Gastrocnemius medialis (tissue), 4 donors: ENCODE measurements at regions not wholly inside any gene's neighbourhood (a gene's known extent, or its start where the extent isn't known, plus 50 kb on each side); places are given as distances from the start of the nearest gene placed in this dataset.

Source experiments
- ATAC-seq, 2 donors: fragments of 150-250 bp; one replicate each; pipeline ENCODE4 v1.9.1; 2016
- DNase-seq, 2 donors: peaks; one replicate each; pipeline ENCODE4 v3.0.0-alpha.2; 2019
- H3K27ac ChIP-seq, 4 donors: fragments of 200-600 bp; sonication (generic); 1 replicate in 1 of 4; 2 replicates in 3 of 4; pipeline ENCODE4 v1.5.1; 2016 to 2018; ENCODE audit warnings: mild to moderate bottlenecking in 2 of 4, moderate library complexity in 1 of 4
- H3K27me3 ChIP-seq, 3 donors: fragments of 200-600 bp; sonication (generic) in 2 of 3; 1 replicate in 1 of 3; 2 replicates in 2 of 3; pipeline versions ENCODE4 v1.5.1 to v1.6.0; 2016 to 2019; ENCODE audit warnings: mild to moderate bottlenecking in 1 of 3, moderate library complexity in 1 of 3
- H3K36me3 ChIP-seq, 2 donors: fragments of 200-600 bp; sonication (generic) in 1 of 2; one replicate each; pipeline ENCODE4 v1.5.1; 2017 to 2018
- H3K4me1 ChIP-seq, 2 donors: fragments of 200-600 bp; sonication (generic) in 1 of 2; one replicate each; pipeline ENCODE4 v1.5.1; 2016 to 2017; ENCODE audit warnings: mild to moderate bottlenecking in 2 of 2
- H3K4me3 ChIP-seq, 4 donors: fragments of 200-600 bp; sonication (generic) in 3 of 4; 1 replicate in 1 of 4; 2 replicates in 3 of 4; pipeline ENCODE4 v1.5.1; 2016 to 2019; ENCODE audit warnings: mild to moderate bottlenecking in 2 of 4
- H3K9me3 ChIP-seq, 3 donors: fragments of 200-600 bp; sonication (generic) in 2 of 3; 1 replicate in 1 of 3; 2 replicates in 2 of 3; pipeline ENCODE4 v1.5.1; 2016 to 2019
- CTCF ChIP-seq, 5 experiments: fragments of 450-650 bp in 3 of 5; fragments of 200-600 bp in 2 of 5; sonication (generic) in 2 of 5; IDR thresholded peaks in 4 of 5; conservative IDR thresholded peaks in 1 of 5; 1 replicate in 4 of 5; 2 replicates in 1 of 5; pipeline ENCODE4 v1.5.1; 2016 to 2019; ENCODE audit warnings: antibody characterized with exemption in 5 of 5, mild to moderate bottlenecking in 3 of 5, moderate library complexity in 3 of 5
- POLR2A ChIP-seq, 2 donors: fragments of 450-650 bp; IDR thresholded peaks; one replicate each; pipeline ENCODE4 v1.6.1; 2017; ENCODE audit warnings: antibody characterized with exemption in 2 of 2, mild to moderate bottlenecking in 2 of 2, moderate library complexity in 2 of 2
- in situ Hi-C, 4 donors: fragments of 200-750 bp; cut with MboI; loops; one replicate each; pipeline versions ENCODE4 v1.15.0 to v1.8.0; 2017; ENCODE audit warnings: low sequenced_read_pairs in 4 of 4
- intact Hi-C: fragments of 100-400 bp; cut with DNase I; formaldehyde crosslinking; loops from one replicate; pipeline ENCODE4 v1.15.1; 2023; ENCODE audit warnings: low total_unique reads

- ATAC-seq (no peak), DNase-seq (no peak)
- no peaks in the 10 kb centered on the region for H3K9me3 ChIP-seq
- in situ Hi-C loops: no loop called here
- H3K4me3 ChIP-seq: no peak overlapping the region
- no peak overlapping the region for H3K27ac ChIP-seq
- TF ChIP-seq CTCF (IDR thresholded peaks at IDR 0.05 in 4 of 5, conservative IDR thresholded peaks at IDR 0.05 in 1 of 5): no peak
- TF ChIP-seq POLR2A (IDR thresholded peaks at IDR 0.05): no peak
- no peaks in the 10 kb centered on the region for H3K36me3 ChIP-seq
- H3K27me3 ChIP-seq: no peaks in the 10 kb centered on the region
- H3K4me1 ChIP-seq: no peaks in the 10 kb centered on the region
- intact Hi-C loops: no loop called here
Measured at GRCh38 chr14:26851793-26852192, 254.0 kb upstream of the NOVA1 start.

- Histone ChIP-seq H3K4me1 (no peaks in the 10 kb centered on the region), H3K4me3 (no peak overlapping the region), H3K36me3 (no peaks in the 10 kb centered on the region), H3K27ac (peak overlapping the region; percentile 45 to 61 (median 56)), H3K9me3 (no peaks in the 10 kb centered on the region), H3K27me3 (no peaks in the 10 kb centered on the region)
- peak; percentile 56 to 62 for ATAC-seq
- DNase-seq: no peak
- in situ Hi-C loops (no loop called here), intact Hi-C loops (no loop called here)
- no peak for TF ChIP-seq CTCF (IDR thresholded peaks at IDR 0.05 in 4 of 5, conservative IDR thresholded peaks at IDR 0.05 in 1 of 5)
- no peak for TF ChIP-seq POLR2A (IDR thresholded peaks at IDR 0.05)
Measured at GRCh38 chr14:26855077-26855753, 257.4 kb upstream of the NOVA1 start.

DNA sequence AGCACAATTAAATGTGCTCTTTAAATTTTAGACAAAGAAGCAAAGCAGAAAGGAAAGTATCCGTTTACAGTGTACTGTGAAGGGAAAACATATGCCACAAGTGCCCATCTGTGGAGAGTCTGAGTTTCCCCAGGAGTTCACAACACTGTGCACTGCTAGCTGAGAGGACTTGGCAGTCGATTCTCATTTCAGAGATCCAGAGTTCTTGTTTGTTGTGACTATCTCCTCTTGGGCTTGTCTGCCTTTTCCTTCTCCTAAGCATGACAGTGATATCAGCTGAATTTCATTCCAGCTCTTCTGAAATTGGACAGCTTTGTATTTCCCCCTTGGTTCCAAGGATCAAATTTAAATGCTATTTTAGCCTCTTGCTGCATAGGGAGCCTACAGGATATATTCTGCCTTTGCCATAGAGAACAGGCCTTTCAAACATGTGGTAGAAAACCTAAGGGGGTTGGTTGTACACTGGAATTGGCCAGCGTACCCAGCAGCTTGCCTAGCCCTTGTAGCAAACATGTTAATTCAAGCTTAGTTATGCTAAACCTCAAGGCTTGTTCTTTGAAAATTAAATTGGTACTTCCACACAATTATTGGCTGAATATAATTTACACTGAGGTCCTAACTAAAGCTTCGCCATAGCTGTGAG lies 259.2 kb upstream of the NOVA1 start:
- H3K27me3 ChIP-seq: no peaks in the 10 kb centered on the region
- H3K4me3 ChIP-seq: no peak overlapping the region
- no peak for DNase-seq
- TF ChIP-seq CTCF (IDR thresholded peaks at IDR 0.05 in 4 of 5, conservative IDR thresholded peaks at IDR 0.05 in 1 of 5) (no peak), POLR2A (IDR thresholded peaks at IDR 0.05) (no peak)
- H3K9me3 ChIP-seq: no peaks in the 10 kb centered on the region
- H3K4me1 ChIP-seq: no peaks in the 10 kb centered on the region
- H3K27ac ChIP-seq: peak overlapping the region; percentile 3 to 49 (median 34)
- no peaks in the 10 kb centered on the region for H3K36me3 ChIP-seq
- intact Hi-C loops: no loop called here
- ATAC-seq: peak; percentile 55 to 63
- in situ Hi-C loops: no loop called here

GRCh38 chr14:26859483-26859882 lies 261.6 kb upstream of the NOVA1 start:
- intact Hi-C loops (no loop called here), in situ Hi-C loops (no loop called here)
- Histone ChIP-seq H3K4me1 (no peaks in the 10 kb centered on the region), H3K4me3 (no peak overlapping the region), H3K36me3 (no peaks in the 10 kb centered on the region), H3K27me3 (no peaks in the 10 kb centered on the region), H3K9me3 (no peaks in the 10 kb centered on the region), H3K27ac (no peak overlapping the region)
- no peak for ATAC-seq
- TF ChIP-seq CTCF (IDR thresholded peaks at IDR 0.05 in 4 of 5, conservative IDR thresholded peaks at IDR 0.05 in 1 of 5) (no peak), POLR2A (IDR thresholded peaks at IDR 0.05) (no peak)
- no peak for DNase-seq
